Trophoblast cell (in vitro differentiated cells and primary cell): ENCODE measurements at regions not wholly inside any gene's neighbourhood (a gene's known extent, or its start where the extent isn't known, plus 50 kb on each side); places are given as distances from the start of the nearest gene placed in this dataset.

Experiments
- DNase-seq, 2 donors: peaks; one replicate each; pipeline ENCODE4 v3.0.0-alpha.2; 2016
- H2AFZ ChIP-seq: 2 replicates; pipeline ENCODE4 v1.6.1; 2013; ENCODE audit warnings: low read length, moderate library complexity, mild to moderate bottlenecking; ENCODE audit not compliant: insufficient read depth, poor library complexity
- H2AK5ac ChIP-seq: 2 replicates; pipeline ENCODE4 v1.6.1; 2013; ENCODE audit warnings: mild to moderate bottlenecking, low read length
- H2BK120ac ChIP-seq: 2 replicates; pipeline ENCODE4 v1.6.1; 2013; ENCODE audit warnings: low read length, mild to moderate bottlenecking, moderate library complexity; ENCODE audit not compliant: insufficient read depth, poor library complexity
- H2BK12ac ChIP-seq: 2 replicates; pipeline ENCODE4 v1.6.1; 2013; ENCODE audit warnings: mild to moderate bottlenecking, low read length, moderate library complexity
- H2BK5ac ChIP-seq: 2 replicates; pipeline ENCODE4 v1.6.1; 2013; ENCODE audit warnings: low read length, low read depth, moderate library complexity, mild to moderate bottlenecking; ENCODE audit not compliant: poor library complexity
- H3K14ac ChIP-seq: 2 replicates; pipeline ENCODE4 v1.6.1; 2013; ENCODE audit warnings: mild to moderate bottlenecking, low read length
- H3K18ac ChIP-seq: 2 replicates; pipeline ENCODE4 v1.6.1; 2013; ENCODE audit warnings: mild to moderate bottlenecking, low read length
- H3K23ac ChIP-seq: 2 replicates; pipeline ENCODE4 v1.6.1; 2013; ENCODE audit warnings: low read length
- H3K27ac ChIP-seq: 2 replicates; pipeline ENCODE4 v1.5.1; 2013; ENCODE audit warnings: low read depth, mild to moderate bottlenecking, inconsistent platforms, low read length, moderate library complexity
- H3K27me3 ChIP-seq: 2 replicates; pipeline ENCODE4 v1.6.1; 2013; ENCODE audit warnings: inconsistent platforms, mild to moderate bottlenecking, low read length, moderate library complexity; ENCODE audit not compliant: insufficient read depth
- H3K36me3 ChIP-seq, 2 experiments: 1 replicate in 1 of 2; 2 replicates in 1 of 2; pipeline ENCODE4 v1.6.1; 2013; ENCODE audit warnings: low read length in 2 of 2, mild to moderate bottlenecking in 2 of 2, moderate library complexity in 1 of 2; ENCODE audit not compliant: insufficient read depth in 2 of 2, control insufficient read depth in 1 of 2
- H3K4ac ChIP-seq: 2 replicates; pipeline ENCODE4 v1.6.1; 2013; ENCODE audit warnings: low read depth, mild to moderate bottlenecking, low read length, moderate library complexity
- H3K4me1 ChIP-seq, 2 experiments: 1 replicate in 1 of 2; 2 replicates in 1 of 2; pipeline ENCODE4 v1.6.1; 2013; ENCODE audit warnings: low read length in 2 of 2, mild to moderate bottlenecking in 2 of 2, moderate library complexity in 1 of 2; ENCODE audit not compliant: insufficient read depth in 2 of 2, control insufficient read depth in 1 of 2
- H3K4me2 ChIP-seq: 2 replicates; pipeline ENCODE4 v1.6.1; 2013; ENCODE audit warnings: inconsistent platforms, mild to moderate bottlenecking, low read length, moderate library complexity
- H3K4me3 ChIP-seq: 2 replicates; pipeline ENCODE4 v1.5.1; 2013; ENCODE audit warnings: mild to moderate bottlenecking, low read depth, low read length, inconsistent platforms
- H3K79me1 ChIP-seq: one replicate; pipeline ENCODE4 v1.6.1; 2013; ENCODE audit warnings: low read length
- H3K79me2 ChIP-seq: 2 replicates; pipeline ENCODE4 v1.6.1; 2013; ENCODE audit warnings: low read length, mild to moderate bottlenecking; ENCODE audit not compliant: control insufficient read depth, insufficient read depth, poor library complexity
- H3K9ac ChIP-seq: 2 replicates; pipeline ENCODE4 v1.6.1; 2013; ENCODE audit warnings: mild to moderate bottlenecking, low read length
- H3K9me3 ChIP-seq: 2 replicates; pipeline ENCODE4 v1.6.1; 2013; ENCODE audit warnings: low read depth, mild to moderate bottlenecking, control low read depth, inconsistent platforms, low read length; ENCODE audit not compliant: insufficient read depth
- H4K12ac ChIP-seq: 2 replicates; pipeline ENCODE4 v1.6.1; 2013; ENCODE audit warnings: low read depth, mild to moderate bottlenecking, low read length, moderate library complexity
- H4K8ac ChIP-seq: 2 replicates; pipeline ENCODE4 v1.6.1; 2013; ENCODE audit warnings: low read depth, mild to moderate bottlenecking, low read length, moderate library complexity
- H4K91ac ChIP-seq: one replicate; pipeline ENCODE4 v1.6.1; 2013; ENCODE audit warnings: low read depth, mild to moderate bottlenecking, low read length, moderate library complexity
- WGBS: extraction: QIAGEN DNeasy Blood & Tissue Kit; methylation state at CpG from one replicate; pipeline ENCODE4 v1.1.7; 2013; ENCODE audit warnings: missing lambda C conversion rate; ENCODE audit not compliant: insufficient read length, insufficient coverage; ENCODE audit errors: extremely low coverage; 5-methylcytosine and 5-hydroxymethylcytosine counted together

- Histone ChIP-seq H3K27ac (no peak overlapping the region), H2BK120ac (no peak overlapping the region), H2AFZ (no peak overlapping the region), H3K79me2 (no peaks in the 10 kb centered on the region), H2BK5ac (no peak overlapping the region), H3K79me1 (no peaks in the 10 kb centered on the region), H3K4me1 (no peaks in the 10 kb centered on the region), H4K8ac (no peak overlapping the region), H3K14ac (no peak overlapping the region), H4K12ac (no peak overlapping the region), H3K9ac (no peak overlapping the region), H4K91ac (no peak overlapping the region), H3K18ac (no peak overlapping the region), H3K4me3 (no peak overlapping the region), H3K23ac (no peak overlapping the region), H3K4ac (no peak overlapping the region), H3K9me3 (no peaks in the 10 kb centered on the region), H3K36me3 (no peaks in the 10 kb centered on the region), H2BK12ac (no peak overlapping the region), H3K4me2 (no peak overlapping the region), H3K27me3 (no peaks in the 10 kb centered on the region), H2AK5ac (no peak overlapping the region)
- no peak for DNase-seq
- no CpG with 5 or more reads among the region's 4 CpGs for WGBS
These were observed 261.1 kb upstream of the RGS17 start for GRCh38 chr6:153392156-153392555.

- no peak overlapping the region for H4K8ac ChIP-seq
- no peak overlapping the region for H2BK120ac ChIP-seq
- no peaks in the 10 kb centered on the region for H3K4me1 ChIP-seq
- no peaks in the 10 kb centered on the region for H3K36me3 ChIP-seq
- no peak overlapping the region for H3K27ac ChIP-seq
- H3K27me3 ChIP-seq, result no peaks in the 10 kb centered on the region
- no CpG with 5 or more reads among the region's 1 CpG for WGBS
- no peaks in the 10 kb centered on the region for H3K9me3 ChIP-seq
- no peak overlapping the region for H3K9ac ChIP-seq
- H4K12ac ChIP-seq, result no peak overlapping the region
- H3K23ac ChIP-seq, result no peak overlapping the region
- no peak for DNase-seq
- H3K79me2 ChIP-seq, result no peaks in the 10 kb centered on the region
- H2BK12ac ChIP-seq, result no peak overlapping the region
- no peak overlapping the region for H3K4ac ChIP-seq
- no peak overlapping the region for H2AFZ ChIP-seq
- no peak overlapping the region for H2BK5ac ChIP-seq
- H3K4me3 ChIP-seq, result no peak overlapping the region
- no peak overlapping the region for H3K14ac ChIP-seq
- H2AK5ac ChIP-seq, result no peak overlapping the region
- H3K18ac ChIP-seq, result no peak overlapping the region
- no peaks in the 10 kb centered on the region for H3K79me1 ChIP-seq
- no peak overlapping the region for H4K91ac ChIP-seq
- H3K4me2 ChIP-seq, result no peak overlapping the region
These were observed 242.8 kb upstream of the RGS17 start for GRCh38 chr6:153373869-153374268.

- H4K91ac ChIP-seq, result no peak overlapping the region
- no peak overlapping the region for H3K18ac ChIP-seq
- no peak overlapping the region for H2AFZ ChIP-seq
- H3K9me3 ChIP-seq, result no peaks in the 10 kb centered on the region
- no peak overlapping the region for H3K4me2 ChIP-seq
- H3K27ac ChIP-seq, result no peak overlapping the region
- no peak overlapping the region for H3K9ac ChIP-seq
- no peak overlapping the region for H4K12ac ChIP-seq
- no peak overlapping the region for H3K14ac ChIP-seq
- no peak overlapping the region for H2BK5ac ChIP-seq
- no CpG with 5 or more reads among the region's 5 CpGs for WGBS
- no peak overlapping the region for H3K23ac ChIP-seq
- no peaks in the 10 kb centered on the region for H3K27me3 ChIP-seq
- H3K4me1 ChIP-seq, result no peaks in the 10 kb centered on the region
- no peak overlapping the region for H3K4me3 ChIP-seq
- H2BK120ac ChIP-seq, result no peak overlapping the region
- no peak overlapping the region for H2AK5ac ChIP-seq
- H3K4ac ChIP-seq, result no peak overlapping the region
- H4K8ac ChIP-seq, result no peak overlapping the region
- no peaks in the 10 kb centered on the region for H3K79me2 ChIP-seq
- no peaks in the 10 kb centered on the region for H3K36me3 ChIP-seq
- no peak overlapping the region for H2BK12ac ChIP-seq
- H3K79me1 ChIP-seq, result no peaks in the 10 kb centered on the region
- no peak for DNase-seq
These were observed 237.0 kb upstream of the RGS17 start for GRCh38 chr6:153368131-153368530.

- Histone ChIP-seq H3K4me2 (no peak overlapping the region), H4K91ac (no peak overlapping the region), H4K8ac (no peak overlapping the region), H3K14ac (no peak overlapping the region), H3K79me2 (no peaks in the 10 kb centered on the region), H3K23ac (no peak overlapping the region), H3K27me3 (no peaks in the 10 kb centered on the region), H3K18ac (no peak overlapping the region), H3K9ac (no peak overlapping the region), H3K36me3 (no peaks in the 10 kb centered on the region), H2BK12ac (no peak overlapping the region), H3K9me3 (no peaks in the 10 kb centered on the region), H2AFZ (no peak overlapping the region), H3K27ac (no peak overlapping the region), H2BK120ac (no peak overlapping the region), H3K4ac (no peak overlapping the region), H3K79me1 (no peaks in the 10 kb centered on the region), H2AK5ac (no peak overlapping the region), H3K4me1 (no peaks in the 10 kb centered on the region), H2BK5ac (no peak overlapping the region), H3K4me3 (no peak overlapping the region), H4K12ac (no peak overlapping the region)
- no peak for DNase-seq
- no CpG with 5 or more reads among the region's 6 CpGs for WGBS
These were observed 235.9 kb upstream of the RGS17 start for GRCh38 chr6:153367021-153367420.
